GM19025 (cell line): ENCODE measurements at regions not wholly inside any gene's neighbourhood (a gene's known extent, or its start where the extent isn't known, plus 50 kb on each side); places are given as distances from the start of the nearest gene placed in this dataset.
"Not testable (repeated sequence)": the region's sequence is repeated elsewhere in the genome, so short reads cannot be mapped to it uniquely, and the experiment has no call there.

Experiments
- ATAC-seq: cut with Tn5 transposase; IDR thresholded peaks from one replicate; pipeline ENCODE4 v1.9.1; 2021; ENCODE audit warnings: mild to moderate bottlenecking, low read depth, moderate library complexity; ENCODE audit not compliant: unreplicated experiment

GRCh38 chr1:38183096-38183495 lies 136.5 kb upstream of the POU3F1 start:
- ATAC-seq: no peak

- not testable (repeated sequence) for ATAC-seq
Observed at GRCh38 chr1:38180388-38180787, 133.8 kb upstream of the POU3F1 start.

- ATAC-seq: no peak
Observed at GRCh38 chr1:38179483-38179882, 132.9 kb upstream of the POU3F1 start.

- ATAC-seq: no peak
Observed at GRCh38 chr1:38178216-38178615, 131.6 kb upstream of the POU3F1 start.

GRCh38 chr1:38175121-38175520 lies 128.5 kb upstream of the POU3F1 start:
- no peak for ATAC-seq

GRCh38 chr1:38173848-38174247 lies 127.3 kb upstream of the POU3F1 start:
- no peak for ATAC-seq

GRCh38 chr1:38173157-38173831 lies 126.7 kb upstream of the POU3F1 start:
- ATAC-seq: peak; percentile 50

GRCh38 chr1:38169121-38169520 lies 122.5 kb upstream of the POU3F1 start:
- no peak for ATAC-seq

- no peak for ATAC-seq
Observed at GRCh38 chr1:38168365-38168764, 121.8 kb upstream of the POU3F1 start.

GRCh38 chr1:38166461-38166860 lies 119.9 kb upstream of the POU3F1 start:
- ATAC-seq: no peak

- ATAC-seq: no peak
Observed at GRCh38 chr1:38153778-38154470, 107.3 kb upstream of the POU3F1 start.

GRCh38 chr1:38153066-38153777 lies 106.6 kb upstream of the POU3F1 start:
- ATAC-seq: no peak

GRCh38 chr1:38152351-38153065 lies 105.9 kb upstream of the POU3F1 start:
- peak; percentile 44 for ATAC-seq

- no peak for ATAC-seq
Observed at GRCh38 chr1:38151399-38151798, 104.8 kb upstream of the POU3F1 start.

GRCh38 chr1:38146079-38146478 lies 99.5 kb upstream of the POU3F1 start:
- ATAC-seq: not testable (repeated sequence)

- ATAC-seq: no peak
Observed at GRCh38 chr1:38142606-38143005, 96.0 kb upstream of the POU3F1 start.

- no peak for ATAC-seq
Observed at GRCh38 chr1:38141483-38141882, 94.9 kb upstream of the POU3F1 start.

- ATAC-seq: no peak
Observed at GRCh38 chr1:38139738-38140487, 93.3 kb upstream of the POU3F1 start.

- ATAC-seq: no peak
Observed at GRCh38 chr1:38138498-38139233, 92.1 kb upstream of the POU3F1 start.

GRCh38 chr1:38137164-38137563 lies 90.6 kb upstream of the POU3F1 start:
- ATAC-seq: no peak
